Osteoblast (primary cell): ENCODE measurements at regions not wholly inside any gene's neighbourhood (a gene's known extent, or its start where the extent isn't known, plus 50 kb on each side); places are given as distances from the start of the nearest gene placed in this dataset.

Source experiments
- DNase-seq: peaks from one replicate; pipeline ENCODE4 v3.0.0; 2011; ENCODE audit warnings: low spot score, mixed read lengths; ENCODE audit not compliant: insufficient read length; ENCODE audit errors: missing footprints
- H2AFZ ChIP-seq: 2 replicates; pipeline ENCODE4 v1.6.0; 2011; ENCODE audit warnings: mild to moderate bottlenecking, low read length
- H3K27ac ChIP-seq: 2 replicates; pipeline ENCODE4 v1.5.1; 2011; ENCODE audit warnings: mild to moderate bottlenecking, low read depth, low read length, moderate library complexity
- H3K27me3 ChIP-seq: 2 replicates; pipeline ENCODE4 v1.6.0; 2012; ENCODE audit warnings: mild to moderate bottlenecking, control low read depth, inconsistent platforms, low read length, moderate library complexity; ENCODE audit not compliant: insufficient read depth
- H3K36me3 ChIP-seq: 2 replicates; pipeline ENCODE4 v1.5.1; 2011; ENCODE audit warnings: mild to moderate bottlenecking, low read length, control low read depth, moderate library complexity; ENCODE audit not compliant: insufficient read depth
- H3K4me1 ChIP-seq: 2 replicates; pipeline ENCODE4 v1.5.1; 2011; ENCODE audit warnings: mild to moderate bottlenecking, low read length, control low read depth, moderate library complexity; ENCODE audit not compliant: insufficient read depth
- H3K4me2 ChIP-seq: 2 replicates; pipeline ENCODE4 v1.6.0; 2011; ENCODE audit warnings: mild to moderate bottlenecking, low read length; ENCODE audit not compliant: insufficient read depth
- H3K4me3 ChIP-seq: fragments of 200-600 bp; sonication (generic); 3 replicates; pipeline ENCODE4 v1.5.1; 2012; ENCODE audit warnings: mild to moderate bottlenecking, low read length, inconsistent platforms; ENCODE audit not compliant: insufficient read depth
- H3K79me2 ChIP-seq: 2 replicates; pipeline ENCODE4 v1.6.0; 2012; ENCODE audit warnings: mild to moderate bottlenecking, low read length, control low read depth, inconsistent platforms; ENCODE audit not compliant: insufficient read depth
- H3K9me3 ChIP-seq: 2 replicates; pipeline ENCODE4 v1.5.1; 2011; ENCODE audit warnings: low read depth, low read length, control low read depth
- H4K20me1 ChIP-seq: 2 replicates; pipeline ENCODE4 v1.6.0; 2012; ENCODE audit warnings: mild to moderate bottlenecking, low read length, control low read depth; ENCODE audit not compliant: insufficient read depth
- CTCF ChIP-seq: IDR thresholded peaks from 2 replicates; pipeline ENCODE4 v1.5.1; 2011; ENCODE audit warnings: mild to moderate bottlenecking, low read depth, low read length, moderate library complexity; ENCODE audit errors: extremely low read depth

GRCh38 chr4:3706565-3707422 is 59.4 kb upstream of the ADRA2C start:
- H3K27ac ChIP-seq = no peak overlapping the region
- DNase-seq = no peak
- no peak for TF ChIP-seq CTCF
- no peaks in the 10 kb centered on the region for H3K79me2 ChIP-seq
- peaks cover 33% of the 10 kb centered on the region for H3K27me3 ChIP-seq
- H3K36me3 ChIP-seq = no peaks in the 10 kb centered on the region
- H3K4me2 ChIP-seq = no peak overlapping the region
- no peaks in the 10 kb centered on the region for H3K9me3 ChIP-seq
- H3K4me1 ChIP-seq = peaks cover 13% of the 10 kb centered on the region
- H4K20me1 ChIP-seq = no peaks in the 10 kb centered on the region
- H3K4me3 ChIP-seq = no peak overlapping the region
- no peak overlapping the region for H2AFZ ChIP-seq

- Histone ChIP-seq H3K9me3 (no peaks in the 10 kb centered on the region), H2AFZ (no peak overlapping the region), H3K27ac (no peak overlapping the region), H3K36me3 (no peaks in the 10 kb centered on the region), H4K20me1 (no peaks in the 10 kb centered on the region), H3K4me3 (no peak overlapping the region), H3K79me2 (no peaks in the 10 kb centered on the region), H3K27me3 (peaks cover 37% of the 10 kb centered on the region), H3K4me1 (peaks cover 13% of the 10 kb centered on the region), H3K4me2 (no peak overlapping the region)
- no peak for DNase-seq
- no peak for TF ChIP-seq CTCF
These were observed 60.1 kb upstream of the ADRA2C start for GRCh38 chr4:3706111-3706511.

GRCh38 chr4:3705236-3705987 is 60.8 kb upstream of the ADRA2C start:
- H3K79me2 ChIP-seq = no peaks in the 10 kb centered on the region
- no peaks in the 10 kb centered on the region for H3K36me3 ChIP-seq
- H3K27me3 ChIP-seq = peaks cover 41% of the 10 kb centered on the region
- no peak overlapping the region for H3K4me2 ChIP-seq
- H4K20me1 ChIP-seq = no peaks in the 10 kb centered on the region
- TF ChIP-seq CTCF = no peak
- no peak overlapping the region for H2AFZ ChIP-seq
- no peak overlapping the region for H3K4me3 ChIP-seq
- DNase-seq = no peak
- H3K4me1 ChIP-seq = peaks cover 13% of the 10 kb centered on the region
- H3K27ac ChIP-seq = no peak overlapping the region
- no peaks in the 10 kb centered on the region for H3K9me3 ChIP-seq

DNA sequence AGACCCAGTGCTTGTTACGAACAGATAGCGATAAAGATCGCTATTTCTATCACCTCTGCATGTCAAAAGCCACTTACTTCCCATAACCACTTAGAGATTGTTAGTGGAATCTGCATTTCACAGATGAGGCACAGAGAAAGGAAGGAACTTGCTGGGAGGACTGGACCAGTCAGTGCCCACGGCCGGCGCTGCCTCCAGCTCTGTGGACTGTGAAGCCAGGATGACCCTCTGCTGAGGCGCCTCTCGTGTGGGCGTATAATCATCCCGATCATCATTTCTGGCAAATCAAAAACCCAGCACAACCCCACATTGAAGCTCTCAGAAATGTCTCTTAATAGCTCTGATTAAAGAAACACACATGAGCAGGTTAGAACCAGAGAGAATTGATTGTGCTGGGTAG is 61.5 kb upstream of the ADRA2C start:
- Histone ChIP-seq H2AFZ (no peak overlapping the region), H3K4me2 (no peak overlapping the region), H3K27me3 (peaks cover 41% of the 10 kb centered on the region), H3K4me3 (no peak overlapping the region), H3K27ac (no peak overlapping the region), H3K36me3 (no peaks in the 10 kb centered on the region), H3K4me1 (peaks cover 13% of the 10 kb centered on the region), H3K79me2 (no peaks in the 10 kb centered on the region), H4K20me1 (no peaks in the 10 kb centered on the region), H3K9me3 (no peaks in the 10 kb centered on the region)
- TF ChIP-seq CTCF = no peak
- DNase-seq = no peak
